Activated CD4-positive, alpha-beta T cell treated with anti-CD3 and anti-CD28 coated beads for 1 hour (primary cell): ENCODE measurements at regions not wholly inside any gene's neighbourhood (a gene's known extent, or its start where the extent isn't known, plus 50 kb on each side); places are given as distances from the start of the nearest gene placed in this dataset.
"Not testable (repeated sequence)": the region's sequence is repeated elsewhere in the genome, so short reads cannot be mapped to it uniquely, and the experiment has no call there.

Experiments
- DNase-seq: peaks from one replicate; pipeline ENCODE4 v3.0.0-alpha.2; 2020

- no peak for DNase-seq
Observed at GRCh38 chr3:103210583-103210982, 775.8 kb downstream of the ZPLD1 start.

GRCh38 chr3:103218146-103218545, 783.3 kb downstream of the ZPLD1 start:
- no peak for DNase-seq

- no peak for DNase-seq
Observed at GRCh38 chr3:103218793-103219192, 784.0 kb downstream of the ZPLD1 start.

GRCh38 chr3:103227651-103228050, 792.8 kb downstream of the ZPLD1 start:
- DNase-seq = no peak

- DNase-seq = no peak
Observed at GRCh38 chr3:103247459-103247858, 812.6 kb downstream of the ZPLD1 start.

- not testable (repeated sequence) for DNase-seq
Observed at GRCh38 chr3:103254827-103255226, 820.0 kb downstream of the ZPLD1 start.

- DNase-seq = no peak
Observed at GRCh38 chr3:103269287-103269686, 834.5 kb downstream of the ZPLD1 start.

GRCh38 chr3:103271575-103271974, 836.8 kb downstream of the ZPLD1 start:
- no peak for DNase-seq

- DNase-seq = no peak
Observed at GRCh38 chr3:103295974-103296570, 861.3 kb downstream of the ZPLD1 start.

GRCh38 chr3:103297502-103297901, 862.7 kb downstream of the ZPLD1 start:
- DNase-seq = not testable (repeated sequence)

- DNase-seq = no peak
Observed at GRCh38 chr3:103306104-103306503, 871.3 kb downstream of the ZPLD1 start.

- DNase-seq = no peak
Observed at GRCh38 chr3:103308921-103309320, 874.1 kb downstream of the ZPLD1 start.

- no peak for DNase-seq
Observed at GRCh38 chr3:103319912-103320311, 885.1 kb downstream of the ZPLD1 start.

- no peak for DNase-seq
Observed at GRCh38 chr3:103337179-103337845, 902.5 kb downstream of the ZPLD1 start.

GRCh38 chr3:103341078-103341606, 906.3 kb downstream of the ZPLD1 start:
- no peak for DNase-seq

GRCh38 chr3:103342205-103342731, 907.5 kb downstream of the ZPLD1 start:
- no peak for DNase-seq

- no peak for DNase-seq
Observed at GRCh38 chr3:103349760-103350159, 914.9 kb downstream of the ZPLD1 start.

- DNase-seq = no peak
Observed at GRCh38 chr3:103365467-103365866, 930.7 kb downstream of the ZPLD1 start.

GRCh38 chr3:103367481-103367880, 932.7 kb downstream of the ZPLD1 start:
- DNase-seq = no peak

- no peak for DNase-seq
Observed at GRCh38 chr3:103371411-103371810, 936.6 kb downstream of the ZPLD1 start.

- no peak for DNase-seq
Observed at GRCh38 chr3:103372031-103372430, 937.2 kb downstream of the ZPLD1 start.

GRCh38 chr3:103380391-103380790, 945.6 kb downstream of the ZPLD1 start:
- no peak for DNase-seq

- no peak for DNase-seq
Observed at GRCh38 chr3:103381296-103382079, 946.7 kb downstream of the ZPLD1 start.
